Right forelimb (tissue), 1 donor: ENCODE measurements at regions not wholly inside any gene's neighbourhood (a gene's known extent, or its start where the extent isn't known, plus 50 kb on each side); places are given as distances from the start of the nearest gene placed in this dataset.
"Not testable (repeated sequence)": the region's sequence is repeated elsewhere in the genome, so short reads cannot be mapped to it uniquely, and the experiment has no call there.

Source experiments
- DNase-seq: peaks from one replicate; pipeline ENCODE4 v3.0.0-alpha.2; 2018

DNA sequence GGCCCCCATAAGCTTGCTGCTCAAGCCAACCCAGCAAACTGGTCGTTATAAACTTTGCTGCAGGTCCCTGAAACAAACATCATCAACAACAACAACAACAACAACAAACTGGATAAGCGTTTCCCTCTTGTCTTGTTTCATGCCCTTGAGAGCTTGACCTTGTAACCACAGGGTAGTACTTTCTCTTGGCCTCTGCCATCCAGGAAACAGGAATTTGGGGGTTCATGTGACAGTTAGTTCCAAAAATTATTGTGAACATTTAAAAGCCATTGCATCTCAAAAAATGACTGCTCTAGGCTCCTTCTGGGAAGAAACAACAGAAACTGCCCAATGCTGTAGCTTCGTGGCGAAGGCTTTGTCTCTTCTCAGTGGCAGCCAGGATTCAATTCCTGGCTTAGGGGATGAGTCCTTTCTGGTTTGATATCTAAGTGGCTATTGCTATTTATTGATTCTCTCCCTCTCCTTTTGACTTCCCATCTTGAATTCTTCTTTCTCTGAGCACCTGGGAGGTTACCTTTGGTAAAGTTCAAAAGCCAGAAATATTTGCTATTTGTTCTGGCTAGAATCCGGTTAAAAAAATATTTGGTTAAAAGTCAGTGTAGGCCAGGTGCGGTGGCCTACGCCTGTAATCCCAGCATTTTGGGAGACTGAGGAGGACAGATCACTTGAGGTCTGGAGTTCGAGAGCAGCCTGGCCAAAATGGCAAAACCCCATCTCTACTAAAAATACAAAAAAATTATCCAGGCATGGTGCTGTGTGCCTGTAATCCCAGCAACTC is 52.0 kb upstream of the CPM start:
- DNase-seq, result no peak

DNA sequence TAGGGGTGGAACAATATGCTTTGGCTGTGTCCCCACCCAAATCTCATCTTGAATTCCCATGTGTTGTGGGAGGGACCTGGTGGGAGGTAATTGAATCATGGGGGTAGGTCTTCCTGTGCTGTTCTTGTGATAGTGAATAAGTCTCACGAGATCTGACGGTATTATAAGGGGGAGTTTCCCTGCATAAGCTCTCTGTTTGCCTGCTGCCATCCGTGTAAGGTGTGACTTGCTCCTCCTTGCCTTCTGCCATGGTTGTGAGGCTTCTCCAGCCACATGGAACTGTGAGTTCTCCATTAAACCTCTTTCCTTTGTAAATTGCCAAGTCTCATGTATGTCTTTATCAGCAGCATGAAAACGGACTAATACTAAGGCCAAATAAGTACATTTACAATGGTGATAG is 64.6 kb upstream of the CPM start:
- not testable (repeated sequence) for DNase-seq

DNA sequence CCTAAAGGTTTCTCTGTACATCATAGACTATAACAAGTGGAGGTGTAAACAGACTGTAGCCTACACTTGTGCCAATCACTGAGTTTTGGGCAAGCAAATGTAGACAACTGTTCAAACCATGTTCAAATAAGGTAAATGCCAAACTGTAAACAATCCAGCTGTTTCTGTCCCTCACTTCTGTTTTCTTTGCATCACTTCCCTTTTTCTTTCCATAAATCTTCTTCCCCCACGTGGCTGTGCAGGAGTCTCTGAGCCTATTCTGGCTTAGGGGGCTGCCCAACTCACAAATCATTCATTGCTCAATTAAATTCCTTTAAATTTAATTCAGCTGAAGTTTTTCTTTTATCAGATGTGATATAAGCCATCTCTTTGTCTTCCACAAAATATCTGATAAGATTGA is 65.1 kb upstream of the CPM start:
- no peak for DNase-seq

DNA sequence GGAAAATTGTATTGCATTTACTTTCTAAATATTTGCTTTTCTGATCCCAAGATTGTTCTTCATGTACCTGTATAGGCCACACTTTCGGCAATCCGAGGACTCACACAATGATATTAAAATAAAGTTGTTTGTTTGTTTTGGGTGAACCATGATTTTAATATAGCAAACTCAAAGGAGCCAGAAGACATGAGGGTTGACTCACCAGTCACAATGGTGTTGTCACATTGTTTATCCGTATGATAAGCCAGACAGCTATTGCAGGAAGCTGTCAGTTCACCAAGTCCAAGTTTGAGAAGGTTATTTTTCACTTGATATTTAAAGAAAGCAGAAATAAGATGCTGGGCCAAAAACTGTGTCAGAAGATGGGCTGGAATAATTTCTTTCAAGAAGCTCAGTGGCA is 67.1 kb upstream of the CPM start:
- no peak for DNase-seq

DNA sequence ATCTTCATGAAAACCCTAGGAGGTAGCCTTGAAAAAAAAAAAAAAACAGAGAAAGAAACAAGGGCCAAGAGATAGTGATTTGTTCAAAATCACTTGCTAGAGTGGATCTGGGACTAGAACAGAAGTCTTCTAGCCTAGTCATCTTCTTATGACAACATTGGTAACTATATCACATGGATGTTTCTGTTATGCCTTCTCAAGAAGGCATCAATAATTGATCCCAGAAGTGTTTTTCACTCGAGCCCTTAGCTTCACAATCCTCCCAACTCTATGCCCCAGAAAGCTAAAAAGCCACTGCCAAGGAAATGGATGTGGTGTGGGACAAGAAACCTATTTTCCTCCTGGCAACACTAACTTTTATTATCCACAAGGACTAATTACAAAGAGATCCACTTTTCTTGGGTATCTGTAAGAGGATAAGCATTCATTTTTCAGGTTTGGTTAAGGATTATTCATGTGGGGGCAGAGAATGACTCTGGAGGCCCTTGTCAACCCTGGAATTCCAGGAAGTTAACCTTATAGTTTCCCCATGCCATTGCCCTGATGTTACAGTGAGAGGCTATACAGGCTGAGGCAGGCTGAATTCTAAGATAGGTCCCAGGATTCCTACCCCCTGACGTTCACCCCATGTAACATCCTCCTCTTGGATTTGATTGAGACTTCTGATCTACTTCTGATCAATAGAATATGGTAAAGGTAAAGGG is 67.7 kb upstream of the CPM start:
- DNase-seq, result no peak

DNA sequence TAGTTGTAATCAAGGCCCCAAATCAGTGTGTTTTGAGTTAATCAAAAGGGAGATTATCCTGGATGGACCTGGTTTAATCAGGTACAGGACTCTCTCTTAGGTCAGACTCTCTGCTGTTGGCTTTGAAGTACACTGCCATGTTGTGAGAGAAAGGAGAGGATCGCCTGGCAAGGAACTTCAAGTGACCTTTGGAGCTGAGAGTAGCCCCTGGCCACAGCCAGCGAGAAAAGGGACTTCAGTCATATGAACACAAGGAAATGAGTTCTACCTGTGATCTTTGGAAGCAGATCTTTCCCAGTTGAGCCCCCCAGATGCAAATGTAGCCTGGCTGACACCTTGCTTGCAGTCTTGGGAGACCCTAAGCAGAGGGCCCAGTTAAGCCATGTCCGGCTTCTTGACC is 68.3 kb upstream of the CPM start:
- no peak for DNase-seq

DNA sequence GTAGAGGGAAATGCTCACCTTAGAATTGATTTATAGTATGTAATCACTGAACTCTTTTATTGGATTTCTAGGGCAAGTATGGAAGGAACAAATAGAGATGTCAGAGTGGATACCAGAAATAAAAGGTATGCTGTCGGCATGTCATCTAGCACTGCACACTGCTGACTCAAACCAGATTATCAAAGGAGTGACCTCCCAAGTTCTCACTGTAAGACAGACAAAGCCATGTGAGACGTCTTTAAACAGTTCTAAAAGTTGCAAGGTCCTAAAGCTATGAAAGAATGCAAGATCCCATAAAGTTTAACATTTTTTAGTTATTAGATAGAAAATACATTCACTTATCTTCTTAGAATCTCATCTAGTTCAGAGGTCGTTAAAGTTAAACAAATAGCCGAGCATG is 70.0 kb upstream of the CPM start:
- no peak for DNase-seq

DNA sequence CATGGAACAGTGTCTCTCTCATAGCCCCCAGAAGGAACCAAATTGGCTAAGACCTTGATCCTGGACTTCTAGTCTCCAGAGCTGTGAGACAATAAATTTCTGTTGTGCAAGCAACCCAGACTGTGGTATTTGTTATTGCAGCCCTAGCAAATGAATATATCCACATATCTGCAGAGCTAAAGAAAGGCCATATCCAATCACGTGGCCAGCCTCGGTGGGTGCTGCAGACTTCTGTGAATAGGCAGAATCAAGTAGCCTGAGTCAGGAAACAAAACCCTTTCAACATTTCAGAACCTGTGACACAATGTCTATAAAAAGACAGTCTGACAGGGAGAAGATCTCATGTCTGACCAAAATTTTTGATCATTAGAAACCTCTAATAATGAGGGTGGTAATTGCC is 71.0 kb upstream of the CPM start:
- no peak for DNase-seq

DNA sequence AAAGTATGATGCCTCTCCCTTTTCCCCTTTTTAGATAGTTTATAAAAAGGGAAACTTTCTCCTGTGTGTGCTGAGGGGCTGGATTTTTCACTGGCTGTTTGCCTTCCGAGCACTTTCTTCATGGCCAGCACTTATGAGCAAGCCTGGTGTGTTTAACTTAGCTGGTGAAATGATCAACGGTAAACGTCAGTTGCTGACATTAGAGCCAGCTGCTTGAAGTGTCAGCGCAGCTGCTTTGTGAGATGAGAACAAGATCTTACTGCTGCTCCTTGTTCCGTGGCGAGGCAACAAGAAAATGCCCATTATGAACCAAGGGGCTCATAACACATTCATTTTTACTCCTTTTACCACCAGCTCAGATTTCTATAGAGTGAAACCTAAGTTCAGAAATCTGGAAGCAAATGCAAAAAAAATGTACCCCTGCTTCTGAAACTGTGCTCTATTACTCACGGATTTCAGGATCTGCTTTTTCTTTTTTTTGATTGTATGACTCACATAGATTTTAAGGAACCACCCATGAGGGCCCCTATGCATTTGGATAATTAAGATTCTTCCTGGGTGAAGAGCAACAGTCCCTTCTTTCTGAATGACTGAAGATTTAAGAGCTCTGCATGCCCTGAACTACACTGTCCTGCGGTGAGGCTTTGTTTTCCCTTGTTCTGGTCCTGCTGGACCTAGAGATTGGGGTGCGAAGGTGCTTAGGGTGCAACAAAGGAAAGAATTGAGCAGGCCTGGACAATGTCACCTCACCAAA is 74.3 kb upstream of the CPM start:
- DNase-seq, result peak; percentile 51

DNA sequence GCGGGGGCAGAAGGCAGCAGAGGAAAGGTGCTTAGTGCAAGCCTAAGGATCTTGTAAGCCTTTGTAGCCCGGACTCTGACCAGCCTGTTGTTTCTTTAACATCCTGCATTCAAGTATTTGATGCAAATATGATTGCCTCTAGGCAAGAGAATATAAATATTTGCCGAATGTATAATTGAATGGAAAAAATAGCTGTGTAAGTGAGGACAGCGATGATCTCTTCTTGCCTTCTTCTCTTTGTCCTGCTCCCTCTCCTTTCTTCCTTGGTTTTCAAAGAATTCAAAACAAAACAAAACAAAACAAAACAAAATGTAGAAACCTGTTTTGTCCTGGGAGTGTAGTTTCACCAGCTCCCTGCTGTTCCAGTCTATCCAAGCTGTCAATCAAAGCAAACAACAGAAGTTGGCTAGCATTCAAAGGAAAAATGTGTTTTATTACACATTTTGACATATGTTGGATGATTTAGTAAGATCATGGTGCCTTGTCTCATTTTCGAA is 74.9 kb upstream of the CPM start:
- no peak for DNase-seq

DNA sequence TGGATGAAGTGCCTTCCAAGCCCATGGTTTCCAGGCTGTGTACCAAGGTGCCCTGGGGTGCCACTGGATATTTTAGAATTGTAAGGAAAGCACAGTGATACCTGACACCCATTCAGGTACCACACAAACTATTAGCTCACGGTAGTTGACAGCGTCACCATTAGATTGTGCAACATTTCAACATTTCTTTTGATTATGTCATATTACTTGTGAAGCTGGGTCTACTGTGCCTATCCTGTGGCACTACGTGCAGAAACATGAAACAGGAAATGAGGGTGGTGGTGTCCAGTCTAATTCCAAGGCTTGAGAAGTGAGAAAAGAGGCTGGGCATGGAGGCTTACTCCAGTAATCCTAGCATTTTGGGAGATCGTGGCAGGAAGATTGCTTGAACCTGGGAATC is 75.5 kb upstream of the CPM start:
- no peak for DNase-seq

DNA sequence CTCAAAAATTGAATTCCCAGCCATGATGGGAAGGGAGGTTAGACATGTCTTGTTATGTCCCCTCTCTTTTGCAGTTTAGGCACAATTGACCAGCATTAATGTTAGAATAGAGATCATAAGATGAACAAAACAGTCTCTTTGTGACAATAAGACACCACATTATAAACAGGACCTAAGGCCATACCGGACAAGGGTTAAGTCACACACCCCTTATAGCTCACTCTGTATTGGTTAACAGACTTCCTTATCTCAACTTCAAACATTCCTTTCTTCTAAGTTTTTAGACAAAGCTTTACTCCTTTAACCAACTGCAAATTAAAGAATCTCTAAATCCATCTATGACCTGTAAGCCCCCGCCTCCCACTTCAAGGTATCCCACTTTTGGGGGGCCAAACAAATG is 81.1 kb upstream of the CPM start:
- DNase-seq, result no peak

DNA sequence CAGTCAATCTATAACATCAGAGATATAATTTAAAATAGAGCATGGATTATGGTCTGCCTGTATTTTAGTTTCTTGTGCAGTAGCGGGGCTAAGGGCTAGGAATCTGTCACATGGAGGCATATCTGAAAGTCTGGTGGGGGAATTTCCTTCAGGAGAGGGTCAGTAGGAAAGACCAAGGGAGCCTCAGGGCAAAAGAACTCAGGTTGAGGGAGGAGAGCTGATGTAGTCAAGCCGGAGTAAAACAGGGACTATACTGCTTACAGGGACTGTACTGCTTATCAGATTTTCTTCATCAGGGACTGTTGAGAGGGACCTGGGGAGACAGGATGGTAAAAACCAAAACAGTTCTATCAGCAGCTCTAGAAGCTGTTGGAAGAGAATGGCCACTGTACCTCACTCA is 82.0 kb upstream of the CPM start:
- no peak for DNase-seq

DNA sequence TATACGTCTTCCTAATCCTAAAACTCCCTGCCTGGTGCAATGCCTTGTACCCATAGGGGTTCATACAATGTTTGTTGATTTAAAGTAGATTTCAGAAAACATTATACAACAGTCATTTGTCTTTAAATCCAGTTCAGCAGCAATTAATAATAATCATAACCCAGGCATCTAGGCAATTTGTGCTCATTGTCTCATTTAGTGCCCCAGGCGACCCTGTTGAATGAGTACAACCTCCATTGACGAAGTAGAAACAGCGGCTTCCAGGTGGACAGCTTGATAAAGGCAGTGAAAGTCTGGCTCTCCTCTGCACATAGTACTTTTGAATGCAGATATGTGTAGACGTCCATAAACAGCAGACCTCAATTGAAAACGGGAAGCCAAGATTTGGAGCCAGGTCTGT is 82.9 kb upstream of the CPM start:
- DNase-seq, result no peak

DNA sequence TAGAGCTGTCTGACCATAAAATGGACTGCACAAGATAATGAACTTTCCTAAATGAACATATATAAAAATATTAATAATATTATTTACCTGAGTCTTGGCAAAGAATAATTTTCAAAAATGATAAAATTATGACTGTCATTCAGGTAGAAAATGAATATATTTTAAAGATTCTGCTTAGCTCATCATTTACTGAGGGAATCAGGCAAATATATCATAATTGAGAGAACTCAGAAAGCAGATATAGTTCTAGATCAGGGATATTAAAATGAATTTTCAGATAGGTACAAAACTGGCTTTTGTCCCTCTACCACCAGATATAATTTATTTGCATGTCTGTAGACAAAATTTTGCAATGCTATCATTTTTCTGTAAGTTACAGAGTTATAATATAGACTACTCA is 86.1 kb upstream of the CPM start:
- DNase-seq, result no peak

DNA sequence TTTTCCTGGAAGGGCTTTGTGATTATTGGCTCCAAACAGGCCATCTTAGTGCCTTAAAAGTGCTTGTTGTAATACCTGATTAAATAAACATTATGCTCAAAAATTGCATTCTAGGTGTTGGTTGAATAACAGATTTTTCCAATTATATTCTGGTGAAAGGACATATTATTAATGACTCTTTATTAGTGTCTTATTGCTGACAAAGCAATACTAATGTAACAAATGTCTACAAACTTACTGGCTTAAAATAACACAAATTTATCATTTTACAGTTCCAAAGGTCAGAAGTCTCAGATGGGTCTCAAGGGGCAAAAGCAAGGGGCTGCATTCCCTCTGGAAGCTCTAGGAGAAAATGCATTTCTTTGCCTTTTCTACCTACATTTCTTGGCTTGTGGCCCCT is 86.9 kb upstream of the CPM start:
- no peak for DNase-seq

DNA sequence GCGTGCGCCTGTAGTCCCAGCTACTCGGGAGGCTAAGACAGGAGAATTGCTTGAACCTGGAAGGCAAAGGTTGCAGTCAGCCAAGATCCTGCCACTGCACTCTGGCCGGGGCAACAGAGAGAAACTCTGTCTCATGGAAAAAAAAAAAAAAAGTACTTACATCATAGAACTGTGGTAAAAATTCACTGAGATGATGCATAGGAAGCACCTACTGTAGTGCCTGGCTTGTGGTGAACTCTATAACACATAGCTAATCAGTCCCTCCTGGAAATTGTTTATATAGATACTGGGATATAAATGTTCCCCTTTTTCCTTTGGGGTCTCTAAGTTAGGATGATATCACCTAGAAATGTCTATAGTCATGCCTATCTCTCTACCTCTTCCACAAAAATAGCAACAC is 89.7 kb upstream of the CPM start:
- DNase-seq, result no peak

DNA sequence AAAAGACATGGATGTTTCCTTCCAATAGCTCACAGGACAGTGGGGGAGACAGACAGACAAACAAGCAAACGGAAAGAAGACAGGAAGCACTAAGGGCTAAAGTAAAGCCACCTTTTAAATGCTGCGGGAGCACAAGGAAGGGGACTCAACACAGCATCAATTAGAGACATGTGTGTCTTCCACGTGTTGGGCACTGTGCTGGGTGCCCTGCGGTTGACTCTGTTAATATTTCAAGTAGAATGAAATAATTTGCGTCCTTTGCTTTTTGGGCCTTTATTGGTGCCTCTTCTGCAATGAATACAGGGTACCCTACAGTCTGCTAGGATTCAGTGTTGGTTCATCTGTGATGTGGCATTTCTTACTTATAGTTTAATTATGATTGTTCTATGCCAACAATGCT is 90.9 kb upstream of the CPM start:
- no peak for DNase-seq

DNA sequence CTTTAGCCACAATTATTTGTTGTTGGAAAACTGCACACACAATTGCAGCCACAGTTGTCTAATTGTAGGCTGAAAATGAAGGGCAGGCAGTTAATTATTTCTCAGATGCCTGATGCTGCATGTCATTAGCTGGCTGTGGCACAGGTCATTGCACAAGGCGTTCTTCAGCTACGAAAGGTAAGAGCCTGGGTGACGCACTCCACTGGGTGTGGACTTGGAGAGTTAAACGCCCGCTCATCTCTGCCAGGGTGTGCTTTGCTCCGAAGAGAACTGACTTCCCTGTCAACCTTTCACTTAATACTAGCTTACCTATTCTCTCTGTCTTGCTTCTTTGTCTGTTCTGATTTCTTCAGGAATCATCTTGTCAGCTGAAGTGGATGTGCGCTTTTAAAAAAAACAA is 91.4 kb upstream of the CPM start:
- DNase-seq, result no peak

DNA sequence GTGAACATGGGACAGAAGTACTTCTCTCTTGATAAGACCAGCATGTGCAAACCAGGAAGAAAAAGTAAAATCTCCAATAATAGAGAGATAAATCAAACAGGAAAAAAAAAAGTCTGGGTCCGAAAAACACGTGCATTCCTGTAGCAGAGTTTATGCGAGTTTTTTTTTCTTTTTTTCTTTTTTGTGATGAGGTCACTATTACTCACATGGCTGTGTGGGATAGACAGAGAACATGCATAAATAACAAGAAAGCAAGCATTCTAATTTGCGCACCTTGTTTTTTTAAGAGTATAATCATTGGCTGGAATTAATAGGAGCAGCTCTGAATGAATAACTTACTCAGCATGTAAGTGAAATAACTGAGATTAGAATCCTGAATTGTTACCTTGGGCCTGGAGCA is 91.9 kb upstream of the CPM start:
- no peak for DNase-seq

DNA sequence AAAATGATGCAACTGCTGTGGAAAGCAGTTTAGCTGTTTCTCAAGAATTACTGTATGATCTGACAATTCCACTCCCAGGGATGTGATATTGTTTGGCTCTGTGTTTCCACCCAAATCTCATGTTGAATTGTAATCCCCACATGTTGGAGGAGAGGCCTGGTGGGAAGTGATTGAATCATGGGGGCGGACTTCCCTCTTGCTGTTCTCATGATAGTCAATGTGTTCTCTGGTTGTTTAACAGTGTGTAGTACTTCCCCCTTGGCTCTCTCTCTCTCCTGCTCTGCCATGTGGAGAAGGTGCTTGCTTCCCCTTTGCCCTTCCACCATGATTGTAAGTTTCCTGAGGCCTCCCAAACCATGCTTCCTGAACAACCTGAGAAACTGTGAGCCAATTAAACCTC is 93.4 kb upstream of the CPM start:
- DNase-seq, result no peak

DNA sequence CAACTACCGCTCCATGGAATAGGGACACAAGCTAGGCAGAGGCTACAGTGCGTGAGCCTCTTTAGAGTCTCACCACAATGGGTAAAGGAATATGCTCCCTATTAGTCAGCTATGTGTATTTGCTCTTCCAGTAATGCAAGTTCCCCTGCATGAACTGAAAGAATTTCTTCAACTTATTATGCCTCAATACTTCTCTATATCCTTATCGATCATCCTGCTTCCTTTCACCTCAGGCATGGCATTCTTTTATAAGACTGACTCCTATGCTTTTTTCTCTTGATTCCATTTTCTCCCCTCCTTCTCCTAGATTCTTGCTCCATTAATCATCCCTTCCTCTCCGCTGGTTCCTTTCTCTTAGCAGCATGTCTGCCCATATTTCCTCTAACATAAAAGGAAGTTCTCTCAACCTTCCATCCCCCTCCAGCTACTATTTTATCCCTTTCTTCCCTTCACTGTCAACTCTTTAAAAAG is 94.5 kb upstream of the CPM start:
- no peak for DNase-seq

DNA sequence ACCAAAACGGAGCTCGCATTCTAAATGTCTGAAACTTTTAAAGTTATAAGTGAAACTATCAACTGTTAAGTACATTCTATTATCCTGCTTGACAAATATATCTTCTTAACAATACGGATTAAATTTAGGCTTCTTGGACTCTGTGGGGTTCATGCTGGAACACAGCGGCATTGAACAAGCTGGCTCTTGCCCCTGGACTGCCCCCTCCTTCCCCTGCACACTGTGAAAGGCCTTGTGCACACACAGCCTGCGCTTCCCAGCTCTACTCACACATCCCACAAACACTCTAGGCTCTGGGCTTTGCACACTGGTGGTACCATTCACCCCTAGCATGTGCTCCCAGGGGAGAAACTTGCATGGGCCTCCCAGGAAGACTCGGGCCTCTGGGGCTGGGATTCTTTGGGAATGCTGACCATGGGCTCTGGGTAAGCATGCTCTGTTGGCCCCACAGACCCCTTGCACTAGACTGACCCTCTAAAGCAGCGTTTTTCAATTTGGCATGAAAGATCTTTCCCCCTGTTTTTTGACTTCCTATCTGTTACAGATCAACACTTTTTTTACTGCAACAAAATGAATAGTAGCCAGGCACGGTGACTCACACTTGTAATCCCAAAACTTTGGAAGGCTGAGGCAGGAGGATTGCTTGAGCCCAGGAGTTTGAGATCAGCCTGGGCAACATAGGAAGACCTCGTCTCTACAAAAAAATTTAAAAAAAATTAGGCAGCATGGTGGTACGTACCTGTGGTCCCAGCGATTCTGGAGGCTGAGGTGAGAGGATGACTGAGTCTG is 96.2 kb upstream of the CPM start:
- DNase-seq, result no peak
